ENCODE measurements at regions not wholly inside any gene's neighbourhood (a gene's known extent, or its start where the extent isn't known, plus 50 kb on each side); places are given as distances from the start of the nearest gene placed in this dataset.

GRCh38 chr5:175003531-175003930 lies 279.1 kb downstream of the MSX2 start:
- TF ChIP-seq, protein P1, sequence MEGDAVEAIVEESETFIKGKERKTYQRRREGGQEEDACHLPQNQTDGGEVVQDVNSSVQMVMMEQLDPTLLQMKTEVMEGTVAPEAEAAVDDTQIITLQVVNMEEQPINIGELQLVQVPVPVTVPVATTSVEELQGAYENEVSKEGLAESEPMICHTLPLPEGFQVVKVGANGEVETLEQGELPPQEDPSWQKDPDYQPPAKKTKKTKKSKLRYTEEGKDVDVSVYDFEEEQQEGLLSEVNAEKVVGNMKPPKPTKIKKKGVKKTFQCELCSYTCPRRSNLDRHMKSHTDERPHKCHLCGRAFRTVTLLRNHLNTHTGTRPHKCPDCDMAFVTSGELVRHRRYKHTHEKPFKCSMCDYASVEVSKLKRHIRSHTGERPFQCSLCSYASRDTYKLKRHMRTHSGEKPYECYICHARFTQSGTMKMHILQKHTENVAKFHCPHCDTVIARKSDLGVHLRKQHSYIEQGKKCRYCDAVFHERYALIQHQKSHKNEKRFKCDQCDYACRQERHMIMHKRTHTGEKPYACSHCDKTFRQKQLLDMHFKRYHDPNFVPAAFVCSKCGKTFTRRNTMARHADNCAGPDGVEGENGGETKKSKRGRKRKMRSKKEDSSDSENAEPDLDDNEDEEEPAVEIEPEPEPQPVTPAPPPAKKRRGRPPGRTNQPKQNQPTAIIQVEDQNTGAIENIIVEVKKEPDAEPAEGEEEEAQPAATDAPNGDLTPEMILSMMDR (IDR thresholded peaks at IDR 0.05; ENCODE audit: low read depth, low read length): no peak
- TF ChIP-seq MAX (IDR thresholded peaks at IDR 0.05; ENCODE audit: low read depth, low read length): no peak

Data from NB4 (cell line).